ENCODE measurements at regions not wholly inside any gene's neighbourhood (a gene's known extent, or its start where the extent isn't known, plus 50 kb on each side); places are given as distances from the start of the nearest gene placed in this dataset.

DNA sequence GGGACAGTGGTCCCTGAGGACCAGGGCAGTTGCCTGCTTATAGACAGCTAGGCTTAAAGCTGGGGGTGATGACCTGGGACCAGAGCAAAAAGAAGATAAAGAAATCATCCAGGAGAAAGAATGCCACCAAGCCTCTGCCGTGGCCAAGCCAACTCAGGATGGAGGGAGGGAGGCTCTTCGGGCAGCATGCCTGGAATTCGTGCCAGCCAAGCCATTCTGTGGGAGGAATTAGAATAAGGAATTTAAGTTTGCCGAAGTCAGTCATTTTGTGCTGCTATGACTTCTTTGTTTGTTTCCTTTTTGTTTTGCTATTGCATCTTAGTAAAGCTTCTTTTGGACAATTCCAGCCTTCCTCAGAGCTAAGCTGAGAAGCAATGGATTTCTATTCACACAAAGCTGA is 124.1 kb downstream of the EN1 start:
- Mint-ChIP-seq H3K27me3 (no peaks in the 10 kb centered on the region), H3K27ac (no peak overlapping the region), H3K36me3 (no peaks in the 10 kb centered on the region), H3K4me1 (no peaks in the 10 kb centered on the region), H3K4me3 (no peak overlapping the region), H3K9me3 (peaks cover 0 to 11% (median 3%) of the 10 kb centered on the region in 7 donors)
- Histone ChIP-seq H3K9me3 (ENCODE audit: control insufficient read depth in 2 of 2, low read length in 2 of 2) (no peaks in the 10 kb centered on the region), H3K36me3 (ENCODE audit: control insufficient read depth, insufficient read depth, low read length) (no peaks in the 10 kb centered on the region), H3K27me3 (ENCODE audit: control insufficient read depth, insufficient read depth, low read length) (no peaks in the 10 kb centered on the region), H3K4me3 (ENCODE audit: low read depth, low read length) (no peak overlapping the region), H3K27ac (ENCODE audit: insufficient read depth, low read length, poor library complexity, severe bottlenecking) (no peak overlapping the region), H3K4me1 (ENCODE audit: control insufficient read depth, insufficient read depth, low read length, poor library complexity, severe bottlenecking) (no peaks in the 10 kb centered on the region)
- DNase-seq (no peak), ATAC-seq (ENCODE audit: low read depth in 2 of 2) (no peak)

DNA sequence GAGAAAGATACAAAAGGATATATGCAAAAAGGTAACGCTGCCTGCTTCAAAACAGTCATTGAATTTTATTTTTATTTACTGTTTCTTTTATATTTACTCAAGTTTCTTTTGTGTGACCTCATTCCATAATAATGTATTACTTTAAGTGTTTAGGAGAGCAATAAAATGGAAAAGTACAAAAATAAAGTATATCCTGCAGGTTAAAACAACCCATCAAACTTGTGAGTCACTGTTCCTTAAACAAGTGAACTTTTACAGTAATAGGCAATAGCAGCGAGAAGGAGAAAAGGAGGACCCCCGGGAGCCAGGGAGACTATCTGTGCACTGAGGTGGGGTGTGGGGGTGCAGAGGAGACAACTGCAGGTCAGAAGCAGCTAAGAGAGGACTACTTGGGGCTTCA is 124.5 kb downstream of the EN1 start:
- Histone ChIP-seq H3K4me3 (ENCODE audit: low read depth, low read length) (no peak overlapping the region), H3K36me3 (ENCODE audit: control insufficient read depth, insufficient read depth, low read length) (no peaks in the 10 kb centered on the region), H3K9me3 (ENCODE audit: control insufficient read depth in 2 of 2, low read length in 2 of 2) (no peaks in the 10 kb centered on the region), H3K27ac (ENCODE audit: insufficient read depth, low read length, poor library complexity, severe bottlenecking) (no peak overlapping the region), H3K4me1 (ENCODE audit: control insufficient read depth, insufficient read depth, low read length, poor library complexity, severe bottlenecking) (no peaks in the 10 kb centered on the region), H3K27me3 (ENCODE audit: control insufficient read depth, insufficient read depth, low read length) (no peaks in the 10 kb centered on the region)
- DNase-seq (no peak), ATAC-seq (ENCODE audit: low read depth in 2 of 2) (no peak)
- H3K9me3 Mint-ChIP-seq = peaks cover 0 to 9% (median 3%) of the 10 kb centered on the region in 7 donors
- H3K4me3 Mint-ChIP-seq = no peak overlapping the region
- no peaks in the 10 kb centered on the region for H3K36me3 Mint-ChIP-seq
- no peaks in the 10 kb centered on the region for H3K27me3 Mint-ChIP-seq
- H3K4me1 Mint-ChIP-seq = no peaks in the 10 kb centered on the region
- H3K27ac Mint-ChIP-seq = no peak overlapping the region

DNA sequence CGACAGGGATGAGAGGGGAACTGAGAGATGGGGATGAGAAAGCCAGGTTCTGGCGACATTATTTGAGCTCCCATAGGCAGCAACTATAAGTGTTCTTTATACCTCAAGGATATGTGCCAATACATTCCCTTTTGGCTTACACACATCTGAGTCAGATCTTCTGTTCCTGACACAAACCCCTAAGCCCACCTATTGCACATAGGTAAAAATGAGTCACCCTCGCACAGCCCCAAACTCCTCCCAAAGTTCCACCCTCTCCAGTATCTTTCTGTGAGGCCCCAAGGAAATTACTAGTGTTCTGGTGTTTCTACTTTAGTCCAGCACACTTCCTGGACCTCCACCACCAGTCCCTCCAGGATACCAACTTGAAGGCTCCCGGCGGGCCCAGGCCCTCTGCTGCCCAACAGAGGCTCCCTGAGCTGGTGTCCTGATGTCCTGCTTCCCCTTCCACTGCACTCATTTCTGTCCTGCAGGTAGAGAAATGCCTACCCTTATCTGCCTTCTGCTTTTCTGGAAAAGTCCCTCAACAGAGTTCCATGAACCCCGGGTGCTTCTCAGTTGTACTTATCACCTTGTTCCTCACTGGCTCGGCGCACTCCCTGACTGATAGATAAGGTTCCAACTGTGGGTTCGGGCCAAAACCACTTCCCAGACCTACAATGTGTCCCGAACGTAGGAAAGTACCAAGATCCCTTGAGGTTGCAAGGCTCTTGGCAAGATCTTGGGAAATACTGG is 125.5 kb downstream of the EN1 start:
- DNase-seq (no peak), ATAC-seq (ENCODE audit: low read depth in 2 of 2) (no peak)
- Histone ChIP-seq H3K4me3 (ENCODE audit: low read depth, low read length) (no peak overlapping the region), H3K27me3 (ENCODE audit: control insufficient read depth, insufficient read depth, low read length) (no peaks in the 10 kb centered on the region), H3K4me1 (ENCODE audit: control insufficient read depth, insufficient read depth, low read length, poor library complexity, severe bottlenecking) (no peaks in the 10 kb centered on the region), H3K36me3 (ENCODE audit: control insufficient read depth, insufficient read depth, low read length) (no peaks in the 10 kb centered on the region), H3K27ac (ENCODE audit: insufficient read depth, low read length, poor library complexity, severe bottlenecking) (no peak overlapping the region), H3K9me3 (ENCODE audit: control insufficient read depth in 2 of 2, low read length in 2 of 2) (no peaks in the 10 kb centered on the region)
- peaks cover 0 to 4% (median 1%) of the 10 kb centered on the region in 7 donors for H3K9me3 Mint-ChIP-seq
- no peak overlapping the region for H3K4me3 Mint-ChIP-seq
- no peak overlapping the region for H3K27ac Mint-ChIP-seq
- no peaks in the 10 kb centered on the region for H3K4me1 Mint-ChIP-seq
- no peaks in the 10 kb centered on the region for H3K27me3 Mint-ChIP-seq
- no peaks in the 10 kb centered on the region for H3K36me3 Mint-ChIP-seq

DNA sequence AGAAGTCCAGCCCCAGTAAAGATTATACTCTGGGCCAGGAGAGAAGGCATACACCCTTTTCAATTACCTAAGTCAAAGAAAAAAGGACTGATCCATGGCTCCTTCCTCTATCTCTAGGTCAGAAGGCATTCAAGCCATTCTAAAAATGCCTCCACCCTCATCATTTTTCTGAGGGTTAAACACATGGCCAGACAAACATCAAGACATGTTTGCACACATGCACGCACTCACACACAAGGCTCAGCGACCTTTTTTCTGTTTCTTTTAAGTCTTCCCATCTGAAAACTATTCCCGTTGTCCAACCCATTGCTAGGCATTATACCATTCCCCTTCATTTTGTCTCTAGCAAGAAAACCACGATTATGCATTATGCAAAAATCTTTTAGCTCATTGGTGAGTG is 126.6 kb downstream of the EN1 start:
- ATAC-seq (ENCODE audit: low read depth in 2 of 2) = no peak

DNA sequence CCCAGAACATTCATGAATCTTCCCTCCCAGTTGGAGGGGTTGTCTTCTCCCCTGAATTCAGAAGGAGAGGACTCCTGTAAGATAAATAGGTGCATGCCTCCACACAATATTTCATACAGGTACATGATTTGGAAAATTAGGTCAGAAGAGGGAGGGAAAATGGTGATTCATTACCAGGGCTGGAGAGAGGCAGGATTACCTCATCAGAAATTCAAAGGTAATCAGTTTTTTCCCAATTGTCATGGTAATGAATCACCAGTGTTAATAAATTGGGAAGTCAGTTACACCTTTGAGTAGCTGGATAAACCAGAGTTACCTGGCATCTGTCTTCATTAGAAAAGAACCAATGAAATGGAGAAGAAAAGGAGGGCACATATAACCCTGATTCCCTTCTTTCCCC is 128.5 kb downstream of the EN1 start:
- Mint-ChIP-seq H3K4me1 (no peaks in the 10 kb centered on the region), H3K36me3 (no peaks in the 10 kb centered on the region), H3K27ac (no peak overlapping the region), H3K27me3 (no peaks in the 10 kb centered on the region), H3K4me3 (no peak overlapping the region), H3K9me3 (peaks cover 0 to 5% (median 1%) of the 10 kb centered on the region in 7 donors)
- H3K27me3 ChIP-seq (ENCODE audit: control insufficient read depth, insufficient read depth, low read length) = no peaks in the 10 kb centered on the region
- no peaks in the 10 kb centered on the region for H3K36me3 ChIP-seq (ENCODE audit: control insufficient read depth, insufficient read depth, low read length)
- no peak overlapping the region for H3K27ac ChIP-seq (ENCODE audit: insufficient read depth, low read length, poor library complexity, severe bottlenecking)
- DNase-seq (no peak), ATAC-seq (ENCODE audit: low read depth in 2 of 2) (no peak)
- no peak overlapping the region for H3K4me3 ChIP-seq (ENCODE audit: low read depth, low read length)
- H3K4me1 ChIP-seq (ENCODE audit: control insufficient read depth, insufficient read depth, low read length, poor library complexity, severe bottlenecking) = no peaks in the 10 kb centered on the region
- no peaks in the 10 kb centered on the region for H3K9me3 ChIP-seq (ENCODE audit: control insufficient read depth in 2 of 2, low read length in 2 of 2)

More for the DNA sequence above, 126.6 kb downstream of the EN1 start:
- Mint-ChIP-seq H3K27ac (no peak overlapping the region), H3K4me1 (no peaks in the 10 kb centered on the region), H3K4me3 (no peak overlapping the region), H3K36me3 (no peaks in the 10 kb centered on the region), H3K9me3 (peaks cover 0 to 5% (median 1%) of the 10 kb centered on the region in 7 donors), H3K27me3 (no peaks in the 10 kb centered on the region)
- Histone ChIP-seq H3K27me3 (ENCODE audit: control insufficient read depth, insufficient read depth, low read length) (no peaks in the 10 kb centered on the region), H3K36me3 (ENCODE audit: control insufficient read depth, insufficient read depth, low read length) (no peaks in the 10 kb centered on the region), H3K27ac (ENCODE audit: insufficient read depth, low read length, poor library complexity, severe bottlenecking) (no peak overlapping the region), H3K4me3 (ENCODE audit: low read depth, low read length) (no peak overlapping the region), H3K4me1 (ENCODE audit: control insufficient read depth, insufficient read depth, low read length, poor library complexity, severe bottlenecking) (no peaks in the 10 kb centered on the region), H3K9me3 (ENCODE audit: control insufficient read depth in 2 of 2, low read length in 2 of 2) (no peaks in the 10 kb centered on the region)
- no peak for DNase-seq

DNA sequence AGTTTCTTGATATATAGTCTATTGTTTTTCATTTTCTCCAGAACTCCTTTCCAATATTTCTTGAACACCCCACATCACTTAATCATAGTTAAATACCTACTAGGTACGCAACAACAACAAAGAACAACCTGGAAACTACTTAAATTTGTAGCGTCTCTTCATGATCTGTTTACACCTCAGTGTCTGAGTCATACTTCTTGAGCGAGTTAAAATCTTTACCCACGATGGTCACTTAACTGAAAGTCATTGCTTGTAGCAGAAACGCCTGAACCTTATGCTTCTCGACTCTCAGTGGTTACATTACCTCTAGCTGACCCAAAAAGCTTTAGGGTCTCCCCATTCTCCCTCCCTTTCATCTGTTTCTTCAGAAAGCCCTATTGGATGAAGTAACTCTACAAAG is 131.3 kb downstream of the EN1 start:
- H3K4me1 ChIP-seq (ENCODE audit: control insufficient read depth, insufficient read depth, low read length, poor library complexity, severe bottlenecking) = no peaks in the 10 kb centered on the region
- H3K27me3 ChIP-seq (ENCODE audit: control insufficient read depth, insufficient read depth, low read length) = no peaks in the 10 kb centered on the region
- no peak for ATAC-seq (ENCODE audit: low read depth in 2 of 2)
- no peaks in the 10 kb centered on the region for H3K27me3 Mint-ChIP-seq
- no peaks in the 10 kb centered on the region for H3K36me3 ChIP-seq (ENCODE audit: control insufficient read depth, insufficient read depth, low read length)
- peaks cover 0 to 5% (median 1%) of the 10 kb centered on the region in 7 donors for H3K9me3 Mint-ChIP-seq
- no peak overlapping the region for H3K27ac Mint-ChIP-seq
- H3K27ac ChIP-seq (ENCODE audit: insufficient read depth, low read length, poor library complexity, severe bottlenecking) = no peak overlapping the region
- no peaks in the 10 kb centered on the region for H3K4me1 Mint-ChIP-seq
- no peaks in the 10 kb centered on the region for H3K9me3 ChIP-seq (ENCODE audit: control insufficient read depth in 2 of 2, low read length in 2 of 2)
- H3K4me3 ChIP-seq (ENCODE audit: low read depth, low read length) = no peak overlapping the region
- H3K4me3 Mint-ChIP-seq = no peak overlapping the region
- no peaks in the 10 kb centered on the region for H3K36me3 Mint-ChIP-seq
- no peak for DNase-seq

DNA sequence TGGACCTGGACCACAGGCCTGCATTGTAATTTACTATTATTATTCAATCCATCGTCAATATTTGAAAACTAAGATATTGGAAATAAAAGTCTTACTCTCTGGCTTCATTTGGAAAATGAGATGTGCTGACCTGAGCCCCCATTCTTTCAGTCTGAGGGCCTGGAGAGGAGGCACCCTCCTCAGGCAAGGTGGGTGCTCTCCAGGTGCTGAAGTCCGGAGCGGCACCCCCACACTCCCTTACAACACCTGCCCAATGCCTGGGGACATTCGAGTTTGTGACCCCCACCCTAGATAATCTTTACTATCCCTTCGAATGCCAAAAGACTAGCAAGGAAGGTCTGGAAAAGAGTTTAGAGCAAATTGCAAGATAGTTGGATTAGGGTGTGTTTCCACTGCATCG is 133.3 kb downstream of the EN1 start:
- no peak for ATAC-seq (ENCODE audit: low read depth in 2 of 2)
- H3K4me1 Mint-ChIP-seq = no peaks in the 10 kb centered on the region
- no peaks in the 10 kb centered on the region for H3K27me3 Mint-ChIP-seq

DNA sequence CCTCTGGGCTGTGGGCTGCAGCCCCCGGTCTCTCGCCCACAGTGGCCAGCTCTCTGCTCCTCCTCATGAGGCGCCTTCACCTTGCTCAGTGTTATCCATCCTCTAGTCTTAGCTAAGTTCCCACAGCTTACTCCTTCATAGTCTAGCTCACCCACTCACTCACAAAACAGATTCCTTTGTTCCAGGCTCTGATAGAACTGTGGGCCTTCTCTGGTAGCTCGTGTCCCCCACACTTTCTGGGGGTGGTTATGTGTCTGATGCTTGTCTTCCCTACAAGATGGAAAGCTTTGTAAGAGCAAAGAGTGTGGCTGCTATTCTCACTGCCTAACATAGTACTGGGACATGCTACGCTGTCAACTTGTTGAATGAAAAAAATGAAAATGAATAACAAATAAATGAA is 135.8 kb downstream of the EN1 start:
- ATAC-seq (ENCODE audit: low read depth in 2 of 2) = no peak

More for the DNA sequence above, 133.3 kb downstream of the EN1 start:
- H3K36me3 Mint-ChIP-seq = no peaks in the 10 kb centered on the region
- Histone ChIP-seq H3K27me3 (ENCODE audit: control insufficient read depth, insufficient read depth, low read length) (no peaks in the 10 kb centered on the region), H3K9me3 (ENCODE audit: control insufficient read depth in 2 of 2, low read length in 2 of 2) (no peaks in the 10 kb centered on the region), H3K27ac (ENCODE audit: insufficient read depth, low read length, poor library complexity, severe bottlenecking) (no peak overlapping the region), H3K4me3 (ENCODE audit: low read depth, low read length) (no peak overlapping the region), H3K4me1 (ENCODE audit: control insufficient read depth, insufficient read depth, low read length, poor library complexity, severe bottlenecking) (no peaks in the 10 kb centered on the region), H3K36me3 (ENCODE audit: control insufficient read depth, insufficient read depth, low read length) (no peaks in the 10 kb centered on the region)
- H3K4me3 Mint-ChIP-seq = no peak overlapping the region
- H3K9me3 Mint-ChIP-seq = peaks cover 0 to 5% (median 1%) of the 10 kb centered on the region in 7 donors
- DNase-seq = no peak
- no peak overlapping the region for H3K27ac Mint-ChIP-seq

More for the DNA sequence above, 135.8 kb downstream of the EN1 start:
- H3K4me1 Mint-ChIP-seq = no peaks in the 10 kb centered on the region
- Histone ChIP-seq H3K27ac (ENCODE audit: insufficient read depth, low read length, poor library complexity, severe bottlenecking) (no peak overlapping the region), H3K27me3 (ENCODE audit: control insufficient read depth, insufficient read depth, low read length) (no peaks in the 10 kb centered on the region), H3K9me3 (ENCODE audit: control insufficient read depth in 2 of 2, low read length in 2 of 2) (no peaks in the 10 kb centered on the region), H3K36me3 (ENCODE audit: control insufficient read depth, insufficient read depth, low read length) (no peaks in the 10 kb centered on the region), H3K4me1 (ENCODE audit: control insufficient read depth, insufficient read depth, low read length, poor library complexity, severe bottlenecking) (no peaks in the 10 kb centered on the region), H3K4me3 (ENCODE audit: low read depth, low read length) (no peak overlapping the region)
- no peak overlapping the region for H3K27ac Mint-ChIP-seq
- no peaks in the 10 kb centered on the region for H3K36me3 Mint-ChIP-seq
- H3K27me3 Mint-ChIP-seq = no peaks in the 10 kb centered on the region
- no peak overlapping the region for H3K4me3 Mint-ChIP-seq
- DNase-seq = no peak
- peaks cover 0 to 3% (median 0%) of the 10 kb centered on the region in 7 donors for H3K9me3 Mint-ChIP-seq
